ENCODE measurements at regions not wholly inside any gene's neighbourhood (a gene's known extent, or its start where the extent isn't known, plus 50 kb on each side); places are given as distances from the start of the nearest gene placed in this dataset.
"Not testable (repeated sequence)": the region's sequence is repeated elsewhere in the genome, so short reads cannot be mapped to it uniquely, and the experiment has no call there.

DNA sequence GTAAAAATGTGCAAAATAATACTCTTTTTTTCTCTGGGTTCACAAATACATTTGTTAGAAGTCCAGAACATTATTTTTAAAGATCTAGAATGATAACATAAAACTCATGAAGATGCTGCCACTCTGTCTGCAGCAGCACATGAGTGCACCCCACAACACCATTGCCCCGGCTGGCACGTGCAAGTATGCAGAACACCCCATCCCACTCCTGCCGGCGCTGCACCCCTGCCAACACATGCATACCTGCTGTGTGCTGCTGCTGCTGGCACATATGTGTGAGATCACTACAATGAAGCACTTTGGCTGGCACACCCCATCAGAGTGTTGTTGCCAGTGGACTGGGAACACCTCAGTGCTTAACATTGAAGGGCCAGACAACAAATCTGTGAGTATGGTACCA lies 129.1 kb downstream of the CCT8L2 start:
- not testable (repeated sequence) for H3K27me3 ChIP-seq; DNase-seq; H3K27ac ChIP-seq; H3K9me3 ChIP-seq (replicated peaks); H3K4me1 ChIP-seq; H3K36me3 ChIP-seq; H3K4me3 ChIP-seq

DNA sequence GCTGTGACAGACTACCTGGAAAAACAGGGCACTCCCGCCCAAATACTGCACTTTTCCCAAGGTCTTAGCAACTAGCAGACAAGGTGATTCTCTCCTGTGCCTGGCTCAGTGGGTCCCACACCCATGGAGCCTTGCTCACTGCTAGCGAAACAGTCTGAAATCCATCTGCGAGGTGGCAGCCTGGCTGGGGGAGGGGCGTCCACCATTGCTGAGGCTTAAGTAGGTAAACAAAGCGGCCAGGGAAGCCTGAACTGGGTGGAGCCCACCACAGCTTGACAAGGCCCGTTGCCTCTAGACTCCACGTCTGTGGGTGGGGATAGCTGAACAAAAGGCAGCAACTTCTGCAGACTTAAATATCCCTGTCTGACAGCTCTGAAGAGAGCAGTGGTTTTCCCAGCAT lies 145.2 kb downstream of the CCT8L2 start:
- H3K4me3 ChIP-seq; H3K27ac ChIP-seq; DNase-seq; H3K4me1 ChIP-seq; H3K36me3 ChIP-seq; H3K27me3 ChIP-seq; H3K9me3 ChIP-seq (replicated peaks): not testable (repeated sequence)

- not testable (repeated sequence) for H3K27me3 ChIP-seq
These were observed 145.7 kb downstream of the CCT8L2 start for GRCh38 chr22:16446755-16447440.

GRCh38 chr22:16441014-16441413 lies 151.6 kb downstream of the CCT8L2 start:
- not testable (repeated sequence) for H3K9me3 ChIP-seq (replicated peaks); H3K27ac ChIP-seq; DNase-seq; H3K4me3 ChIP-seq; H3K36me3 ChIP-seq; H3K4me1 ChIP-seq; H3K27me3 ChIP-seq

More at GRCh38 chr22:16446755-16447440, 145.7 kb downstream of the CCT8L2 start:
- not testable (repeated sequence) for H3K36me3 ChIP-seq; H3K4me3 ChIP-seq; H3K27ac ChIP-seq; H3K4me1 ChIP-seq; H3K9me3 ChIP-seq (replicated peaks)
- DNase-seq = peak in 1 of 2 experiments; percentile 1

DNA sequence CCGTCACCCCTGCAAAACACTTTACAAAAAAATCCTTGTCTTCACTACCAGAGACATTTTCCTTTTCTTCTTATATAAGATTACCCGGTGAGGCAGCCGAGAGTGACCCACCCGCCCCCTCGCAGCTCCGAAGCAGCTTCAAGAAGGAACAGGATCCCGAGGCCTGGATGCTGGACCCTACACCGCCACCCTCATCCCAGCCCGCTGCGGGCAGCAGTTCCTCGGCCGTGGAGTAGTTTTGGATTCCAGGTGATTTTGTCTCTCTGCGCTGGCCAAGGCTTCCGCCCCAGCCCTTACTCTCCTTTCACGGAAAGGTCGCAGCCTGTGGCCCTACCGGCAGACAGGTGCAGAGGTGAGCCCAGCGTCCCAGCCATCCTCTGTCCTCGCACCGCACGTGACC lies 169.1 kb downstream of the CCT8L2 start:
- H3K27me3 ChIP-seq; DNase-seq; H3K9me3 ChIP-seq (replicated peaks); H3K36me3 ChIP-seq; H3K27ac ChIP-seq; H3K4me3 ChIP-seq; H3K4me1 ChIP-seq: not testable (repeated sequence)

- not testable (repeated sequence) for H3K9me3 ChIP-seq (replicated peaks); DNase-seq; H3K27me3 ChIP-seq; H3K4me1 ChIP-seq; H3K4me3 ChIP-seq; H3K36me3 ChIP-seq; H3K27ac ChIP-seq
These were observed 175.1 kb downstream of the CCT8L2 start for GRCh38 chr22:16417498-16417897.

GRCh38 chr22:16404639-16405038 lies 188.0 kb downstream of the CCT8L2 start:
- DNase-seq, H3K27ac ChIP-seq, H3K36me3 ChIP-seq: not testable (repeated sequence)

GRCh38 chr22:16403661-16404060 lies 188.9 kb downstream of the CCT8L2 start:
- H3K27me3 ChIP-seq; H3K27ac ChIP-seq; H3K9me3 ChIP-seq (replicated peaks); H3K4me1 ChIP-seq; H3K4me3 ChIP-seq; H3K36me3 ChIP-seq; DNase-seq: not testable (repeated sequence)

More at GRCh38 chr22:16404639-16405038, 188.0 kb downstream of the CCT8L2 start:
- not testable (repeated sequence) for H3K9me3 ChIP-seq (replicated peaks); H3K4me3 ChIP-seq; H3K4me1 ChIP-seq; H3K27me3 ChIP-seq

- H3K27me3 ChIP-seq; H3K36me3 ChIP-seq; H3K4me3 ChIP-seq; H3K4me1 ChIP-seq; DNase-seq; H3K27ac ChIP-seq; H3K9me3 ChIP-seq (replicated peaks): not testable (repeated sequence)
These were observed 189.7 kb downstream of the CCT8L2 start for GRCh38 chr22:16402874-16403399.

DNA sequence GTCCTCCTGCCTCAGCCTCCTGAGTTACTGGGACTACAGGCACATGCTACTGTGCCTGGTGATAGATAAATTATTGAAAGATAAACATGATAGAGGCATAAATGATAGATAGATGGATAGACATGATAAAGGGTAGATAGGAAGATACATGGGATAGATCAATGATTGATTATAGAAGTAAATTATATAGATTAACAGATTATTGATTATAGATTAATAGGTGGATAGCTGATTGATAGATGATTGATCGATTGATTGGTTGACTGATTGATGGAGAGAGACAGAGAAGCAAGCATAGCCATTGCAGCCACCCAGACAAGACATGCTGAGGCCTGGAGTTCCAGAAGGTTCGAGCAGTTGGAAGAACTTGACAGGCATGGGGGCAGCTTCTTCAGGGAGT lies 199.1 kb downstream of the CCT8L2 start:
- not testable (repeated sequence) for H3K4me3 ChIP-seq; H3K27ac ChIP-seq; H3K9me3 ChIP-seq (replicated peaks); H3K4me1 ChIP-seq; H3K27me3 ChIP-seq; H3K36me3 ChIP-seq; DNase-seq

GRCh38 chr22:16391417-16391930 lies 201.1 kb downstream of the CCT8L2 start:
- not testable (repeated sequence) for H3K36me3 ChIP-seq; H3K4me3 ChIP-seq; H3K27ac ChIP-seq; DNase-seq; H3K27me3 ChIP-seq; H3K9me3 ChIP-seq (replicated peaks); H3K4me1 ChIP-seq

DNA sequence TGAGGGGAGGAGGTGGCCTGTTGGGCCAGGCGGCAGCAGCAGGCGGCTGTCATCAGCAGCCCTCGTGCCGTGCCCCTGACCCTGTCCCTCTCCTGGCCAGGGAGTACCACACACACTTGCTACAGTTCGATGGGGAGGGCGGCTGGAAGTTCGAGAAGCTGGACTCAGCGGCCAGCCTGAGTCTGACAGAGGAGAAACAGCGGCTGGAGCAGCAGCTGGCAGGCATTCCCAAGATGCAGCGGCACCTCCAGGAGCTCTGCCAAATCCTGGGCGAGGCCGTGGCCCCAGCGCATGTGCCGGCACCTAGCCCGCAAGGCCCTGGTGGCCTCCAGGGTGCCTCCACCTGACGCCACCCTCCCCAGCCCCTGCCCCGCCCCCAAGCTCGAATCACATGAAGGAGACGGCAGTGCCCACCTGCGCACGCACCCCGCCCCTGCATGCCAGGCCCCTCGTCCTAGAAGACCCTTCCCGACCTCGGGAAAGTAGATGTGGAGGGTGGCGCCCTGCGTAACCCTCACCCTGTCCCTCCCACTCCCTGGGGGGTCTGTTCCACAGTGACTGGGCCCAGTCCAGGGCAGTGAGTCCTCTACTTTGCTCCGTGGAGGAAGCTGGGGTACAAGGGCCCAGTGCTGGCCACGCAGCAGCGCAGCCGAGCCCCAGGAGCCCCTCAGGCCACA lies 201.9 kb downstream of the CCT8L2 start:
- H3K27ac ChIP-seq; H3K9me3 ChIP-seq (replicated peaks); H3K36me3 ChIP-seq; H3K4me3 ChIP-seq; DNase-seq; H3K4me1 ChIP-seq; H3K27me3 ChIP-seq: not testable (repeated sequence)

DNA sequence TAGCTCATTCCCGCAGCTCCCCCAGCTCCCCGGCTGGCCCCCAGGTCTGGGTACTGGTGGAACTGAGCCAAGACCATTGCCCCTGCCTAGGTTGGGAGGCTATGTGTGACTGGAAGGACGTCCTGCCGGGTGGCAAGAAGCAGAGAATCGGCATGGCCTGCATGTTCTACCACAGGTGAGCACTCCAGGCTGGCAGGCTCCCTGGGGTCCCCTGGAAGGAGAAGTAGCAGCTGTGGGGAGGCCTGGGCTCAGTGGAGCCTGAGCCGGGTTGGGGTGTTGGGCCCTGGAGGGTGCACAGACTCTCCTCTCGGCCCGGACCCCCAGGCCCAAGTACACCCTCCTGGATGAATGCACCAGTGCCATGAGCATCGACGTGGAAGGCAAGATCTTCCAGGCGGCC lies 202.6 kb downstream of the CCT8L2 start:
- H3K4me3 ChIP-seq; H3K4me1 ChIP-seq; H3K27ac ChIP-seq; H3K27me3 ChIP-seq; H3K36me3 ChIP-seq; H3K9me3 ChIP-seq (replicated peaks); DNase-seq: not testable (repeated sequence)

GRCh38 chr22:16389256-16389655 lies 203.4 kb downstream of the CCT8L2 start:
- H3K9me3 ChIP-seq (replicated peaks); H3K27me3 ChIP-seq; H3K4me3 ChIP-seq; H3K4me1 ChIP-seq; H3K36me3 ChIP-seq; H3K27ac ChIP-seq; DNase-seq: not testable (repeated sequence)

DNA sequence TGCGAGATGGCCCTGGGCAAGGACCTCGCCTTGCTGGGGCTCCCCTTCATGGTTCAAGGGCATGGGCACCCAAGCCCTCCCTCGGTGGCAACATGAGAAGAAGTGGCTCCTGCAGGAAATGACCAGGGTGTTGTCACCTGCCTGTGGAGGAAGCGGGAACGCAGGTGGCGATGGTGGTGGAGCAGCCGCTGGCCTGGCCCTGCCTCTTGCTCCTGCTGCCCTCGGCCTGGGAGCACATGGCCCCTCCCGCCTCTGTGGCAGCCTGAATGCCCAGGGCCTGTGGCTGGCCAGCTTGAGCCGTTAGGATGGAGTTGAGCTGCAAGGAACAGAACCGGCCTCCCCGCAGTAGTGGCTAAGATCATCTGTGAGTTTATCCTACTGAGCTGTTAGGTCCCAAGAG lies 204.0 kb downstream of the CCT8L2 start:
- not testable (repeated sequence) for H3K9me3 ChIP-seq (replicated peaks); H3K4me1 ChIP-seq; H3K4me3 ChIP-seq; DNase-seq; H3K36me3 ChIP-seq; H3K27ac ChIP-seq; H3K27me3 ChIP-seq

- H3K27me3 ChIP-seq; H3K4me1 ChIP-seq; H3K9me3 ChIP-seq (replicated peaks); H3K4me3 ChIP-seq; DNase-seq; H3K36me3 ChIP-seq; H3K27ac ChIP-seq: not testable (repeated sequence)
These were observed 204.5 kb downstream of the CCT8L2 start for GRCh38 chr22:16388127-16388526.

Measured in SJCRH30 (cell line).